Astrocyte of the spinal cord (primary cell): ENCODE measurements at regions not wholly inside any gene's neighbourhood (a gene's known extent, or its start where the extent isn't known, plus 50 kb on each side); places are given as distances from the start of the nearest gene placed in this dataset.
"Not testable (repeated sequence)": the region's sequence is repeated elsewhere in the genome, so short reads cannot be mapped to it uniquely, and the experiment has no call there.

Experiments used
- DNase-seq: peaks from one replicate; pipeline ENCODE4 v3.0.0; 2011; ENCODE audit warnings: low read depth, low spot score
- H3K4me3 ChIP-seq: 2 replicates; pipeline ENCODE4 v1.5.1; 2011; ENCODE audit warnings: low read depth, mild to moderate bottlenecking, low read length, moderate library complexity
- CTCF ChIP-seq: IDR thresholded peaks from 2 replicates; pipeline ENCODE4 v1.5.1; 2012; ENCODE audit warnings: low read depth, mild to moderate bottlenecking, low read length, inconsistent platforms
- in situ Hi-C: cut with HindIII; loops from 2 replicates; pipeline ENCODE4 v1.10.0; 2017; ENCODE audit warnings: low sequenced_read_pairs

GRCh38 chr2:16069663-16069932 is 129.2 kb downstream of the MYCN start:
- TF ChIP-seq CTCF, result no peak
- H3K4me3 ChIP-seq, result no peak overlapping the region
- DNase-seq, result no peak
- in situ Hi-C loops, result no loop called here

GRCh38 chr2:16068552-16068940 is 128.2 kb downstream of the MYCN start:
- TF ChIP-seq CTCF, result no peak
- DNase-seq, result no peak
- in situ Hi-C loops, result no loop called here
- H3K4me3 ChIP-seq, result no peak overlapping the region

GRCh38 chr2:16067866-16068551 is 127.7 kb downstream of the MYCN start:
- no peak overlapping the region for H3K4me3 ChIP-seq
- in situ Hi-C loops, result no loop called here
- no peak for TF ChIP-seq CTCF
- no peak for DNase-seq

DNA sequence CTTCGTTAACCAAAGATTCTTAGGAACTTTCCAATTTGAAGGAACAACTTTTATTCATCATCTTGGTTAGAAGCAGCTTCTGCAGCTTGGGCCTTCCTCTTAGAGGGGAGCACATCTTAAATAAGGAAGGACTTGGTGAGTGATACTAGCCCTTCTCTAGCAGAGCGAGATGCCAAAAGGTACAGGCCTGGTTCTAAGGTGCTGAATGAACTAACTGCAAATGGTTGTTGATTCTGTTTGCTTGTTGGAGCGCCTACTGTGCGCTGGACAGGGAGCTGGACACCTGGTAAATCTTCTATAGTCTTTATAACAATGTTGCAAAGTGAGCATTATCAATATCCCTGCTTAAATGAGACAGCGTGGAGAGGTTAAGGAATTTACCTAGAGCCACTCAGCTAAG is 127.1 kb downstream of the MYCN start:
- DNase-seq, result no peak
- H3K4me3 ChIP-seq, result no peak overlapping the region
- in situ Hi-C loops, result no loop called here
- no peak for TF ChIP-seq CTCF

DNA sequence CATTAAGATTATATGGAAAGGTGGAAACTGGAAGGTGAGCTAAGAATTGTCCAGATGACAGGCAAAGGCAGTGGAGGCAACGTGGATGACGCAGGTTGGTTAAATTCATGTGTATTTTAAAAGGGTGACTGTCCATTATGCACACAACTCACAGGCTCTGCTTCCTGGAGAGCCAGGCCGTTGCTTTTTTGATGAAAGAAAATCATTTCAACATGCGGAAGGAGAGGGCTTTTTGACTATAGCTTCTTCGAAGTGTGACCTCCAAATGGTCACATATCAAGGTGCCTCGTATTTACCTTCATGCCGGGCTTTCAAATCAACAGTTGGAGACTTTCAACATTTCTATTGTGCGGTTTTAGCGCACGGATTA is 126.7 kb downstream of the MYCN start:
- no peak for TF ChIP-seq CTCF
- in situ Hi-C loops, result no loop called here
- no peak for DNase-seq

DNA sequence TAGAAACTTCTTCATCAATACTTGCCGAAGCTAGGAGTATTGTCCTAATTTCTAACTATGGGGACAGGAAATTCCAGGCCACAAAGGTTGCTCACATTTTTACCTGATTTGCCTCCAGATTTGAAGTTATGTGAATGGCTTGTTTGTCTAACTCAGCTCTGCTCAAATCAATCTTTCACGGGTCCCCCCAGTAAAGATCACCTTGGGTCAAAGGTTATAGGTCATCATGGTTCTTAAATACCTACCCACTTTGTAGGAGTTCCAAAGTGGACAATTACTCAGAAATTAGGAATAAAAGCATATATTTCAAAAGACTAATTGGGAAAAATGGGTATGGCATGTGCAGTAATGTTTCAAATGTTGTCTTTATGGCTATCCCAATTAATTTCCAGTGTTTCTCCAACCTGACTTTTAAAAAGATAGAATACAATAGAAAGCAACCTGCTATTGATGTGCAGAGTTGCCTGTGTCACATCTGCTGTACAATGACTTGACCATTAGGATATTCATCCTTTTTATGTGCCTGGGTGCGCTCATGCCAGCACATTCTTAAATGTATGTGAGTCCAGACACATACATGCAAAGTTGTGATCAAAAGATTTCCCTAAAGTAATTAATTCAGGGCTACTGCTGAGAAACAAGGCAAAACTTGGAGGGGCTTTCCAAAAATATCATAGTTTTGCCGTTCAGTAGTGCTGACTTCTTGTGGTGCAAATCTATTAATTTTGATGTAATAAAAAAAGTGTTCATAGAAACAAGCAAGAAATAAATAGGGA is 126.1 kb downstream of the MYCN start:
- in situ Hi-C loops, result no loop called here
- DNase-seq, result no peak
- no peak for TF ChIP-seq CTCF
- no peak overlapping the region for H3K4me3 ChIP-seq

More for the DNA sequence above, 126.7 kb downstream of the MYCN start:
- H3K4me3 ChIP-seq, result no peak overlapping the region

- DNase-seq, in situ Hi-C loops: not testable (repeated sequence)
These were observed 125.1 kb downstream of the MYCN start for GRCh38 chr2:16065272-16066069.

More at GRCh38 chr2:16065272-16066069, 125.1 kb downstream of the MYCN start:
- H3K4me3 ChIP-seq, result not testable (repeated sequence)
